ENCODE measurements at regions not wholly inside any gene's neighbourhood (a gene's known extent, or its start where the extent isn't known, plus 50 kb on each side); places are given as distances from the start of the nearest gene placed in this dataset.
"Not testable (repeated sequence)": the region's sequence is repeated elsewhere in the genome, so short reads cannot be mapped to it uniquely, and the experiment has no call there.

DNA sequence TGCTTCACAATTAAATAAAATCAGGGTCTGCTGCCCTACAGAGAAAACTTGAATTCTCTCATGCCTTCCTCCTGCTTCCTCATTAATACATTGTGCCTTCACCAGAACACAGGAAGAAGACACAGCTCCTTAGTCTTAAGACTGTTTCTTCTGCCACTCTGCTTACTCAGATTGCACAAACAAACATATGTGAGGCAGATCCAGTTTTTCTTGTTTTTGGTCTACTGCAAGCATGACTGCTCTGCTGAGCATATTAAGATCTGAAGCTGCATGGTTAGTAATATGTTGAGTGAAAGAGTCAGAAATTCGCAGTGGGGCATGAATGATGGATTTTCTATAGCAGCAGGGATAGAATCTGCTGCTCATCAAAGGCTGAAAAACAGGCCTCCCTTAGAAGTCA is 321.1 kb upstream of the STXBP6 start:
- Histone ChIP-seq H3K9me3 (ENCODE audit: low read length) (peaks cover 6% of the 10 kb centered on the region; the same call in 1 of the 2 replicates), H3K27ac (ENCODE audit: low read length) (no peak overlapping the region), H3K9me2 (replicated peaks; ENCODE audit: low read length) (no peaks in the 10 kb centered on the region), H3K4me3 (ENCODE audit: low read length) (no peak overlapping the region), H3K9ac (ENCODE audit: low read length) (no peak overlapping the region), H2AFZ (ENCODE audit: low read length) (no peak overlapping the region), H3K27me3 (ENCODE audit: low read length) (no peaks in the 10 kb centered on the region), H3K4me1 (ENCODE audit: insufficient read depth, low read length) (no peaks in the 10 kb centered on the region), H3K4me2 (ENCODE audit: low read length) (no peak overlapping the region), H3F3A (ENCODE audit: low read length, unreplicated experiment) (no peaks in the 10 kb centered on the region), H3K36me3 (ENCODE audit: low read depth, low read length) (no peaks in the 10 kb centered on the region), H4K20me1 (ENCODE audit: low read length) (no peaks in the 10 kb centered on the region), H3K79me2 (ENCODE audit: low read length) (no peaks in the 10 kb centered on the region)
- POLR2A ChIA-PET (ENCODE audit: unreplicated experiment) = no interaction called here
- no peak for ATAC-seq
- TF ChIP-seq, protein P1, sequence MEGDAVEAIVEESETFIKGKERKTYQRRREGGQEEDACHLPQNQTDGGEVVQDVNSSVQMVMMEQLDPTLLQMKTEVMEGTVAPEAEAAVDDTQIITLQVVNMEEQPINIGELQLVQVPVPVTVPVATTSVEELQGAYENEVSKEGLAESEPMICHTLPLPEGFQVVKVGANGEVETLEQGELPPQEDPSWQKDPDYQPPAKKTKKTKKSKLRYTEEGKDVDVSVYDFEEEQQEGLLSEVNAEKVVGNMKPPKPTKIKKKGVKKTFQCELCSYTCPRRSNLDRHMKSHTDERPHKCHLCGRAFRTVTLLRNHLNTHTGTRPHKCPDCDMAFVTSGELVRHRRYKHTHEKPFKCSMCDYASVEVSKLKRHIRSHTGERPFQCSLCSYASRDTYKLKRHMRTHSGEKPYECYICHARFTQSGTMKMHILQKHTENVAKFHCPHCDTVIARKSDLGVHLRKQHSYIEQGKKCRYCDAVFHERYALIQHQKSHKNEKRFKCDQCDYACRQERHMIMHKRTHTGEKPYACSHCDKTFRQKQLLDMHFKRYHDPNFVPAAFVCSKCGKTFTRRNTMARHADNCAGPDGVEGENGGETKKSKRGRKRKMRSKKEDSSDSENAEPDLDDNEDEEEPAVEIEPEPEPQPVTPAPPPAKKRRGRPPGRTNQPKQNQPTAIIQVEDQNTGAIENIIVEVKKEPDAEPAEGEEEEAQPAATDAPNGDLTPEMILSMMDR (conservative IDR thresholded peaks at IDR 0.05; ENCODE audit: low read depth, low read length) = no peak
- TF ChIP-seq EZH2phosphoT487 (IDR thresholded peaks at IDR 0.05; ENCODE audit: borderline replicate concordance, low read length) = no peak
- peak; percentile 14 for DNase-seq
- no TSS peak for BruUV-seq (replicated peaks)
- intact Hi-C loops (cut with micrococcal nuclease) = no loop called here
- CTCF ChIA-PET = no interaction called here

DNA sequence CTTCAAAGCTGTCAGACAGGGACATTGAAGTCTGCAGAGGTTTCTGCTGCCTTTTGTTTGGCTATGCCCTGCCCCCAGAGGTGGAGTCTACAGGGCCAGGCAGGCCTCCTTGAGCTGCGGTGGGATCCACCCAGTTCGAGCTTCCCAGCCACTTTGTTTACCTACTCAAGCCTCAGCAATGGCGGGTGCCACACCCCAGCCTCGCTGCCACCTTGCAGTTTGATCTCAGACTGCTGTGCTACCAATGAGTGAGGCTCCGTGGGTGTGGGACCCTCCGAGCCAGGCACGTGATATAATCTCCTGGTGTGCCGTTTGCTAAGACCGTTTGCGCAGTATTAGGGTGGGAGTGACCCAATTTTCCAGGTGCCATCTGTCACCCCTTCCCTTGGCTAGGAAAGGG is 320.1 kb upstream of the STXBP6 start:
- intact Hi-C loops (cut with micrococcal nuclease); H3K9ac ChIP-seq (ENCODE audit: low read length); CTCF ChIA-PET; H3K36me3 ChIP-seq (ENCODE audit: low read depth, low read length); H3K27me3 ChIP-seq (ENCODE audit: low read length); H3K4me2 ChIP-seq (ENCODE audit: low read length); BruUV-seq (replicated peaks); POLR2A ChIA-PET (ENCODE audit: unreplicated experiment); H3F3A ChIP-seq (ENCODE audit: low read length, unreplicated experiment); H3K27ac ChIP-seq (ENCODE audit: low read length); H2AFZ ChIP-seq (ENCODE audit: low read length); ATAC-seq; H3K9me3 ChIP-seq (ENCODE audit: low read length); H4K20me1 ChIP-seq (ENCODE audit: low read length); DNase-seq; H3K9me2 ChIP-seq (replicated peaks; ENCODE audit: low read length); H3K4me1 ChIP-seq (ENCODE audit: insufficient read depth, low read length); H3K79me2 ChIP-seq (ENCODE audit: low read length); H3K4me3 ChIP-seq (ENCODE audit: low read length): not testable (repeated sequence)

DNA sequence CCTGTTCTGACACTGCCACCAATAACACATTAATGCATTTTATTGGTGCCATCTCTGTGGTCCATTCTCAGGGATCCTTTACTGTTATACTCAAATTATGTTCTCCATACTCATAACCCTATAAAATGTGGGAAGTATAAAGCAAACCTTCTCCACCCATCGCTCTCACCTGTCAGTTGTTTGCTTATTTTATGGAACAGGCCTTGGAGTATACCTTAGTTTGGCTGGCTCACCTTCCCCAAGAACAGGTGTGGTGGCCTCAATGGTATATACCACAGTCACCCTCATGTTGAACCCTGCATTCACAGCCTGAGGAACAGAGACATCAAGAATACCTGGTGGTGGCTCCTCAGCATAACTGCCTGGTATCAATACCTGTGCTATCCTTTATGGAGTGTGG is 308.4 kb upstream of the STXBP6 start:
- ChIA-PET CTCF (no interaction called here), POLR2A (ENCODE audit: unreplicated experiment) (no interaction called here)
- Histone ChIP-seq H3K9me2 (replicated peaks; ENCODE audit: low read length) (no peaks in the 10 kb centered on the region), H2AFZ (ENCODE audit: low read length) (no peak overlapping the region), H3K4me1 (ENCODE audit: insufficient read depth, low read length) (no peaks in the 10 kb centered on the region), H3K27me3 (ENCODE audit: low read length) (no peaks in the 10 kb centered on the region), H3K79me2 (ENCODE audit: low read length) (no peaks in the 10 kb centered on the region), H3K27ac (ENCODE audit: low read length) (no peak overlapping the region), H3K36me3 (ENCODE audit: low read depth, low read length) (no peaks in the 10 kb centered on the region), H3K9me3 (ENCODE audit: low read length) (peaks cover 9% of the 10 kb centered on the region; the same call in 1 of the 2 replicates), H3K4me3 (ENCODE audit: low read length) (no peak overlapping the region), H3K4me2 (ENCODE audit: low read length) (no peak overlapping the region), H3F3A (ENCODE audit: low read length, unreplicated experiment) (no peaks in the 10 kb centered on the region), H3K9ac (ENCODE audit: low read length) (no peak overlapping the region), H4K20me1 (ENCODE audit: low read length) (no peaks in the 10 kb centered on the region)
- DNase-seq = no peak
- ATAC-seq = no peak
- TF ChIP-seq, protein P1 (conservative IDR thresholded peaks at IDR 0.05; ENCODE audit: low read depth, low read length) = no peak
- no peak for TF ChIP-seq EZH2 (IDR thresholded peaks at IDR 0.05; ENCODE audit: low read length, unreplicated experiment)
- no peak for TF ChIP-seq EZH2phosphoT487 (IDR thresholded peaks at IDR 0.05; ENCODE audit: borderline replicate concordance, low read length)
- intact Hi-C loops (cut with micrococcal nuclease) = no loop called here
- no TSS peak for BruUV-seq (replicated peaks)

All from PC-3 (cell line).